Sigmoid colon (tissue), 3 donors: ENCODE measurements at regions not wholly inside any gene's neighbourhood (a gene's known extent, or its start where the extent isn't known, plus 50 kb on each side); places are given as distances from the start of the nearest gene placed in this dataset.

Experiments used
- CTCF ChIP-seq, 4 experiments: fragments of 450-650 bp in 3 of 4; fragments of 200-600 bp in 1 of 4; IDR thresholded peaks; one replicate each; pipeline ENCODE4 v1.5.1; 2016 to 2019; ENCODE audit warnings: antibody characterized with exemption in 4 of 4, mild to moderate bottlenecking in 3 of 4, moderate library complexity in 2 of 4
- POLR2A ChIP-seq, 2 donors: fragments of 450-650 bp; IDR thresholded peaks; one replicate each; pipeline ENCODE4 v1.6.1; 2016; ENCODE audit warnings: antibody characterized with exemption in 2 of 2, mild to moderate bottlenecking in 2 of 2, moderate library complexity in 2 of 2

- TF ChIP-seq CTCF (IDR thresholded peaks at IDR 0.05) (no peak), POLR2A (IDR thresholded peaks at IDR 0.05) (no peak)
These were observed 277.7 kb upstream of the MAP2 start for GRCh38 chr2:209145941-209146681.
